Natural killer cell treated with Interleukin-12 subunit alpha and Interleukin-12 subunit beta and Interleukin-15 and Interleukin-18, amount 100 ng/mL, for 72 hours (primary cell): ENCODE measurements at regions not wholly inside any gene's neighbourhood (a gene's known extent, or its start where the extent isn't known, plus 50 kb on each side); places are given as distances from the start of the nearest gene placed in this dataset.

Source experiments
- ATAC-seq, 2 donors: fragments of 150-1000 bp; cut with Tn5 transposase in 1 of 2; sonication (Bioruptor Pico), chemical (Tn5 transposase) in 1 of 2; 2 replicates each; pipeline ENCODE4 v1.10.0; 2021
- DNase-seq: peaks from one replicate; pipeline ENCODE4 v3.0.0; 2022; ENCODE audit warnings: low spot score
- H3K27ac Mint-ChIP-seq, 2 donors: 1 replicate in 1 of 2; 2 replicates in 1 of 2; pipeline ENCODE4 v1.8.0; 2022; ENCODE audit warnings: mixed read lengths in 2 of 2, mild to moderate bottlenecking in 1 of 2, moderate library complexity in 1 of 2
- H3K27me3 Mint-ChIP-seq, 2 donors: 1 replicate in 1 of 2; 2 replicates in 1 of 2; pipeline ENCODE4 v1.8.0; 2022; ENCODE audit warnings: mixed read lengths in 2 of 2
- H3K36me3 Mint-ChIP-seq: one replicate; pipeline ENCODE4 v1.8.0; 2022; ENCODE audit warnings: mixed read lengths
- H3K4me1 Mint-ChIP-seq, 2 donors: 1 replicate in 1 of 2; 2 replicates in 1 of 2; pipeline ENCODE4 v1.8.0; 2022; ENCODE audit warnings: low read depth in 2 of 2, mixed read lengths in 2 of 2, mild to moderate bottlenecking in 1 of 2
- H3K4me3 Mint-ChIP-seq: one replicate; pipeline ENCODE4 v1.8.0; 2022; ENCODE audit warnings: mixed read lengths
- H3K9me3 Mint-ChIP-seq: 2 replicates; pipeline ENCODE4 v1.8.0; 2022; ENCODE audit warnings: mixed read lengths

DNA sequence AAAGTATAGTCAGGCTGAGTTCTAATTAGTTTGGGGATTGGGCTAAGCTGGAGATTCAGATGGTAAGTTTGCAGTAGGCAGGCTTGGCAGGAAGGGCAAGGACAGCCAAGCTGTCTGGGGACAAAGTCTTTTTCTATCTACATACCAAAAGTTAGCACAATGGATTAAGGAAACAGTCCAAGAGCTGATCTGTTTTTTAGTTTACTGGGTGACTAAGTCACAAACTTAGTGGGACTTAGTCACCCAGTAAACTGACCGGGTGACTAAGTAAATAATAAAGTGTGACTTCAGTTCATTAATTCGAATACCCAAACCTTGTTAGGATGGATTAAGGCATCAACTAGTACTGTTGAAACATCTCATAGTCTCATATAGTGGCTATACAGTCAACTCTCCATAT, 1386.0 kb upstream of the CELF4 start:
- Mint-ChIP-seq H3K4me1 (peaks cover 8 to 12% of the 10 kb centered on the region in 2 donors), H3K27ac (no peak overlapping the region), H3K9me3 (peaks cover 9% of the 10 kb centered on the region), H3K27me3 (no peaks in the 10 kb centered on the region), H3K4me3 (no peak overlapping the region), H3K36me3 (peaks cover 4% of the 10 kb centered on the region)
- ATAC-seq (no peak), DNase-seq (no peak)

DNA sequence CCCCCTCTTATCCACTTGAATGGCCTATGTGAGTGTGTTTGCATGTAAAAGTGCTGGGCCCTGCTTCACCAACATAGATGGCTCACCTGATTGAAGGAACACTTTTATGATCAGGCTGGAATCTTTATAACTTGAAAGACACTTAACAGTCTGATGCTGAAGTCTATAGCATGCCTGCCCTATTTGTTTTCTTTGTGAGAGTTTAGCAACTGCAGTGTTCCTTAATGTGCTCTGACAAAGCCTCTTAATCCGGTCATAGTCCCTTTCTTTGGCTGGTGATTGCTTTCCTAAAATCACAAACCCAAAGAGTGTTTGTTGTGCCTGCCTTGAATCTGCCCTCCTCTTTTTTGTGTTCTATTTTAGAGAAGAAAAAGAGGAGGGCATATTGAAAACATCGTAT, 1382.8 kb upstream of the CELF4 start:
- no peak for DNase-seq
- H3K4me1 Mint-ChIP-seq: peaks cover under 1 to 5% of the 10 kb centered on the region in 2 donors
- H3K36me3 Mint-ChIP-seq: no peaks in the 10 kb centered on the region
- peaks cover 7% of the 10 kb centered on the region for H3K9me3 Mint-ChIP-seq
- ATAC-seq: no peak
- no peak overlapping the region for H3K27ac Mint-ChIP-seq
- H3K4me3 Mint-ChIP-seq: no peak overlapping the region
- H3K27me3 Mint-ChIP-seq: no peaks in the 10 kb centered on the region

DNA sequence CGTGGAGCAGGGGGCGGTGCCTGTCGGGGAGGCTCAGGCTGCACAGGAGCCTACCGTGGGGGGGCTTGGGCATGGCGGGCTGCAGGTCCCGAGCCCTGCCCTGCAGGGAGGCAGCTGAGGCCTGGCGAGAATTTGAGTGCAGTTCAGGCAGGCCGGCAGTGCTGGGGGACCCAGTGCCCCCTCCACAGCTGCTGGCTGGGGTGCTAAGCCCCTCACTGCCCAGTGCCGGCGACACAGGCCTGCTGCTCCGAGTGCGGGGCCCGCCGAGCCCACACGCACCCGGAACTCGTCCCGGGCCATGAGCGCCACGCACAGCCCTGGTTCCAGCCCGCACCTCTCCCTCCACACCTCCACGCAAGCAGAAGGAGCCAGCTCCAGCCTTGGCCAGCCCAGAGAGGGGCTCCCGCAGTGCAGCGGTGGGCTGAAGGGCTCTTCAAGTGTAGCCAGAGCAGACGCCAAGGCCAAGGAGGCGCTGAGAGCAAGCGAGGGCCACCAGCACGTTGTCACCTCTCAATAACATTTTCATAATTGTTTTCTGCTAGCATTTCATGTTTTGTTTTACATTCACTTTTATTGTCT, 1378.9 kb upstream of the CELF4 start:
- no peak for ATAC-seq
- Mint-ChIP-seq H3K27me3 (no peaks in the 10 kb centered on the region), H3K27ac (no peak overlapping the region), H3K4me1 (peaks cover 21 to 26% of the 10 kb centered on the region in 2 donors), H3K4me3 (no peak overlapping the region), H3K9me3 (peaks cover 12% of the 10 kb centered on the region), H3K36me3 (peaks cover 21% of the 10 kb centered on the region)
- no peak for DNase-seq

DNA sequence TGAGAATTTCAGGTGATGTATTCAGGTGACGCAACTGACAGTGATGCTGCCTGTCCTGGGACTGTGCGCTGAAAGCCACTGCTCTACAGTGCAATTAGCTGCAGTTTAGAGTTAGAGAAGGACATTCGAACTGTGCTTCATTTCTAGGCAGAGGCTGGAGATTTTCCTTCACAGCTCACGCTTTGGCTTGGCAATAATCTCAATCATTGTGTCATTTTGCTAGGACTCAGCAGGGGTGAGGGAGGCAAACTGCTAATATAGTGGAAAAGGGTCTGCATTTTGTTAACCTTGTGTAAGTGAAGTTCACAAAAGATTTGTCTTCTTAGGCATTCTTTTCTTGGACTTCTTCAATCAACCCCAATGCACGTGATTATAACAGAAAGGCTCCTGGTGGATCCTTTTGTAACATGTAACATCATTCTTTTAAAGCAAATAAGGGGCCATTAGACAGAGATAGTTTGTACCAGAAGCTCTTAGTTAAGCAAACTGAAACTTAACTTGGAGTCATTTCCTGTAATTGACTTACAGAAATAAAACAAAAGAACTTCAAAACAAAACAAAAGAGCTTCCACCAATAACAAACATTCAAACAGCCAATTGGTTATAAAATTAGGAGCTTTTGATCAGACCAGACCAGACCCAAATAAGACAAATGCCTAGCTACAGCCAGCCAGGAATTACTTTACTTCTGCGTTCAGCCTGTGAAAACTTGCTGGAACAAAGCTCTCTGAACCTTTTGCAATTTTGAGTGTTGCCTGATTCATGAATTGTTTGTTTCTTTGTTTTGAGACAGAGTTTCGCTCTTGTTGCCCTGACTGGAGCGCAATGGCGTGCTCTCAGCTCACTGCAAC, 1376.3 kb upstream of the CELF4 start:
- no peaks in the 10 kb centered on the region for H3K27me3 Mint-ChIP-seq
- ATAC-seq (peak in 1 of 2 donors; percentile 4), DNase-seq (no peak)
- peaks cover 15% of the 10 kb centered on the region for H3K9me3 Mint-ChIP-seq
- H3K4me3 Mint-ChIP-seq: peak overlapping the region; percentile 84
- H3K36me3 Mint-ChIP-seq: peaks cover 30% of the 10 kb centered on the region
- peak overlapping the region; percentile 91 to 95 for H3K27ac Mint-ChIP-seq
- peaks cover 21 to 32% of the 10 kb centered on the region in 2 donors for H3K4me1 Mint-ChIP-seq

DNA sequence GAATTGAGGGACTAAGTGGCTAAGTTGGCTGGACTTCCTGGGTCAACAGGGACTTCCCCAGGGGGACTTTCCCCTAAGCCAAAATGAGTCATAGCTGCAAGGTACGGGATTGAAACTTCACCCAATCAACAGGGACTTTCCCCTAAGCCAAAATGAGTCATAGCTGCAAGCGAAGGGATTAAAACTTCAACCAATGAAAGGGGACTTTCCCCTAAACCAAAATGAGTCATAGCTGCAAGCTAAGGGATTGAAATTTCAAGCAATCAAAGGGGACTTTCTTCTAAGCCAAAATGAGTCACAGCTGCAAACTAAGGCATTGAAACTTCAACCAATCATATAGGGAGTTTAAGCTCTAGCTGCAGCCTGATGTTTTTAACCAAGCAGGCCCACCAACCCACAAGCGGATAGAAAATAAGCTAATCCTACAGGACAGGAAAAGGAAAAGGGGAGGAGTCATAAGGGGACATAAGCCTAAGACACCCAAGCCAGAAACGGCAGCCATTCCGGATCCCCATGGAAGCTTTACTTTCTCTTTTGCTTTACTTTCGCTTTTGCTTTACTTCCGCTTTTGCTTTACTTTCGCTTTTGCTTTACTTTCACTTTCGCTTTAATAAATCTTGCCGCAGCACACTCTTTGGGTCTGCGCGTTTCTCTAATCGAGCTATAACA, 1375.4 kb upstream of the CELF4 start:
- ATAC-seq: peak; percentile 86 to 93
- Mint-ChIP-seq H3K27ac (peak overlapping the region; percentile 91 to 95), H3K4me3 (peak overlapping the region; percentile 84), H3K36me3 (peaks cover 31% of the 10 kb centered on the region), H3K27me3 (no peaks in the 10 kb centered on the region), H3K4me1 (peaks cover 22 to 33% of the 10 kb centered on the region in 2 donors), H3K9me3 (peaks cover 17% of the 10 kb centered on the region)
- peak; percentile 86 for DNase-seq

DNA sequence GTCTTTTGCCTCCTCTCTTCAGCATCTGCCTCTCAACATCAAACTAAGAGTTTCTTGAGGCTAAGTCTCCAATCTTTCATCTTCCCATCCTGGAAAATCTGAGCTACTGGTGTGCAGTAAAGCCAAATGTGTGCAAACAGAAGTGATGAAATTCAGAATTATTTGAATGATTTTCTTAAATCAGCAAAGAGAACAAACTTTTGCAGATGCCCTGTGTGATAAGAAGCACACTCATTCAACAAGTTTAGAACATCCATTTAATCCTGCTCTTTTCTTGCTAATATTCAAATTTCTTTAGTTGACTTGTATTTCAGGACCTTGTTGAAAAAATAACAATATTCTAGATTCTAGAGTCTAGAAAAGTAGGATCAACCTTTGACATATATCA, 1374.9 kb upstream of the CELF4 start:
- peak in 1 of 2 donors; percentile 2 for ATAC-seq
- peaks cover 26 to 33% of the 10 kb centered on the region in 2 donors for H3K4me1 Mint-ChIP-seq

DNA sequence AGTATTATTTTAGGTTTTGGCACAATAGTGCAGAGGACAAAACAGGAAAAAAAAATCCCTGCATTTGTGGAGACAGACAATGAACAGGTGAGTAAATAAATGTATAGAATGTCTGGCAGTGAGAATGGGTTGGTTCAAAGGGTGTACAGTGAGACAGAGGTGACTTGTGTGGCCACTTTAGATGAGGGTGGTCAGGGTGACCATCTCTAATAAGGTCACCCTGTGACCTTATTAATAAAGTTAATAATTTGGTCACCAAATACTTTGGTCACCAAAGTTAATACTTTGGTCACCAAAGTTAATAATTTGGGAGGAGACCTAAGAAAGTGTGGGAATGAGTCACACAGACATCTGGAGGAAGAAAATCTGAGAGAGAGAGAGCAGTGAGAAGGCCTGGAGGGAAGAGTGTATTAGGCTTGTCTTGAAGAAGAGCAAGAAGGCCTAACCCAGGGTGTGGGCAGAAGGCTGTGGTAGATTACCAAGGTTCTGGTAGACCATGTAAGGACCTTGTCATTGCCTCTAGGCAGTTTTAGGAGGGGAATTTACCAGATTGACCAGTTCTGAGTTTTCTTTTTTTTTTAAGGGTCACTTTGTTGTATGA, 1368.4 kb upstream of the CELF4 start:
- Mint-ChIP-seq H3K27ac (peak overlapping the region in 1 of 2 donors; percentile 42), H3K4me1 (peaks cover 5 to 9% of the 10 kb centered on the region in 2 donors), H3K9me3 (peaks cover 20% of the 10 kb centered on the region), H3K4me3 (no peak overlapping the region), H3K36me3 (peaks cover 20% of the 10 kb centered on the region), H3K27me3 (no peaks in the 10 kb centered on the region)
- DNase-seq: no peak
- peak in 1 of 2 donors; percentile 31 for ATAC-seq

More for the DNA sequence above, 1374.9 kb upstream of the CELF4 start:
- H3K27me3 Mint-ChIP-seq: no peaks in the 10 kb centered on the region
- H3K4me3 Mint-ChIP-seq: peak overlapping the region; percentile 84
- peaks cover 31% of the 10 kb centered on the region for H3K36me3 Mint-ChIP-seq
- peak overlapping the region; percentile 91 to 95 for H3K27ac Mint-ChIP-seq
- DNase-seq: no peak
- H3K9me3 Mint-ChIP-seq: peaks cover 20% of the 10 kb centered on the region

DNA sequence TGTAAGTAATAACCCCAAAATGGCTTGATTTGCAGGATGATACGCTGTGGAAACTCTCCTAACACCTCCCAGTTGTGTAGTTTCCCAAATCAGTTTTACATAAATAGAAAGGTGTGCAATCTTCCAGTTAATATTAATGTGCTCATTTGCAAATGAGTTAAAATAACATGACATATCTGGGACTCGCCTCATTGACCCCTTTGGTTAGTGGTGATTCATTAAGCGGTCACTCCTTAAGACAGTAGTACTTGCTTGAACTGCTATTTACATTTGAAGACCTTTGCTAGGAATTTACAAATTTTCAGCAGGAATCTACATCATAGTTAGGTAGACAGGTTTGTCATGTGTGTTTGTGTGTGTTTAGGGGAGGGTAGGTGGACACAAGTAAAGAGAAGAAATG, 1367.7 kb upstream of the CELF4 start:
- no peak for ATAC-seq
- H3K9me3 Mint-ChIP-seq: peaks cover 20% of the 10 kb centered on the region
- peaks cover 20% of the 10 kb centered on the region for H3K36me3 Mint-ChIP-seq
- peak overlapping the region in 1 of 2 donors; percentile 42 for H3K27ac Mint-ChIP-seq
- H3K4me3 Mint-ChIP-seq: no peak overlapping the region
- no peak for DNase-seq
- no peaks in the 10 kb centered on the region for H3K27me3 Mint-ChIP-seq
- peaks cover 5 to 9% of the 10 kb centered on the region in 2 donors for H3K4me1 Mint-ChIP-seq

DNA sequence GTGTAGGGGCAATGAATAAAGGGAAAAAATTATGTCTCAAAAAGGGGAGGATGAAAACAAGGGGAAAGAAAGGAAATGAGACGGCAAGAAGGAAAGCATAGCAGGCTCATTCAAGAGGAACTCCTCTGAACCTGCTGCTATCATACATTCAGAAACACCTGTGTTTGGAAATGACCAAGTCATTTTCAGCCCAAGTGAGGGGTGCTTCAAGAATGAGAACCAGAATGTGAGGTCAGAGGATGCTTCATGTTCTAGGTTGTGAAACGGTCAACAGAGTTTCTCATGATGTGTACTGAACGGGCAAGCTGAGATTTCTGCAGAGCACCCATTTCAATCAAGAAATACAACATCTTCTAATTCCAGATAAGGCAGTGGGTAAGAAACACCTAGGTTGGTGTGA, 1367.2 kb upstream of the CELF4 start:
- H3K27me3 Mint-ChIP-seq: no peaks in the 10 kb centered on the region
- ATAC-seq (no peak), DNase-seq (no peak)
- H3K27ac Mint-ChIP-seq: no peak overlapping the region
- H3K36me3 Mint-ChIP-seq: peaks cover 15% of the 10 kb centered on the region
- peaks cover 16% of the 10 kb centered on the region for H3K9me3 Mint-ChIP-seq
- peaks cover 5 to 9% of the 10 kb centered on the region in 2 donors for H3K4me1 Mint-ChIP-seq
- H3K4me3 Mint-ChIP-seq: no peak overlapping the region

DNA sequence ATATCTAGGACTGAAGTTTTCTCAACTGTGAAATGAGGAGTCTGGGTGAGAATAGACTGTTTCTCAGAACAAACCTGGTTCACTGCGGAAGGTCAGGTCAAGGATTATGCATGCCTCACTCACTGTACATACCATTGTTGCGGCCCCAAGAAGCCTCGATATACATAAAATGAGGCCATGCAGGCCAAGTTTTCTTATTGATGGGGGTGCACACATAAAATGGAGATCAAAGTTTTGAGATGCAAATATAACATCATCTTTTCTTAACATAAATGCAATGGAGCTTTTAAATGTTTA, 1366.1 kb upstream of the CELF4 start:
- Mint-ChIP-seq H3K9me3 (peaks cover 12% of the 10 kb centered on the region), H3K4me1 (peaks cover 5% of the 10 kb centered on the region in 2 donors), H3K27ac (no peak overlapping the region), H3K27me3 (no peaks in the 10 kb centered on the region), H3K4me3 (no peak overlapping the region), H3K36me3 (peaks cover 9% of the 10 kb centered on the region)
- DNase-seq (no peak), ATAC-seq (no peak)

DNA sequence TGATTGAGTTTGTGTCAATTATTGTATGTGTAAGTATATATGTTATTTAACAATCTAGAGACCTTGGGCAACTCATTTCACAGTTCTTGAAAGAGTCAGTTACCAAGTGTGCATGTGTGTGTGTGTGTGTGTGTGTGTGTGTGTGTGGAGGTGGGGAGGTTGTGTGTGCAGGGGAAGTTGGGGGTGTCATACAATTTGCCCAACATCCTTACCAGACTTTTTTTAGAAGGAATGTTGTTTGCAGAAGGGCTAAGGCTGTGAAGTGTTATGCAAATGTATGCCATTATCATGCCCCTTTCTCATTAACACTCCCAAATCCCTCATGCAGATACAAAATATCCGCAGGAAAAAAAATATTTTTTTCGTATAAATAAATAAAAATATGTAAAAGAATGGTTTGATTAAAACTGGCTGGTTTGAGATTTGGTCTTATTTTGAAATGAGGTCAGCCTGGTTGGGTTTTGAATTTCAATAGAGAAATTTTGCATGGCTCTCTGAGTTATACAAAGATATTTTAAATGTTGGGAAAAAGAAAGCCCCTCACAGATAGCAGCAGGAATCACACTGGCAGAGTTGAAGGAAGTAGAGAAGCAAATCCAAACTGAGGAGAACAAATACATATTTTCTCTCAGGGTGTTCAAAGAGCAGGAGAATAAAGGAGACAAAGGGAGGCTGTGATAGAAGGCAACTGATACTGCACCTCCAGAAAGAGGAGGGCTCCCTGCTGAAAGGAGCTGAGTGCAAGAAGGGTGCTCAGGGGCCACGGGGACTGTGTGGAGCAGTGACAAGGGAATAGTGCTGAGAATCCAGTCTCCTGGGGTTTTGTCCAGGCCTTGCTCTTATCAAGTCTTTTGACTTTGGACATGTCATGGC, 1365.5 kb upstream of the CELF4 start:
- ATAC-seq (no peak), DNase-seq (no peak)
- Mint-ChIP-seq H3K27me3 (no peaks in the 10 kb centered on the region), H3K9me3 (peaks cover 17% of the 10 kb centered on the region), H3K27ac (no peak overlapping the region), H3K36me3 (peaks cover 14% of the 10 kb centered on the region), H3K4me3 (no peak overlapping the region), H3K4me1 (peaks cover 5% of the 10 kb centered on the region in 2 donors)

DNA sequence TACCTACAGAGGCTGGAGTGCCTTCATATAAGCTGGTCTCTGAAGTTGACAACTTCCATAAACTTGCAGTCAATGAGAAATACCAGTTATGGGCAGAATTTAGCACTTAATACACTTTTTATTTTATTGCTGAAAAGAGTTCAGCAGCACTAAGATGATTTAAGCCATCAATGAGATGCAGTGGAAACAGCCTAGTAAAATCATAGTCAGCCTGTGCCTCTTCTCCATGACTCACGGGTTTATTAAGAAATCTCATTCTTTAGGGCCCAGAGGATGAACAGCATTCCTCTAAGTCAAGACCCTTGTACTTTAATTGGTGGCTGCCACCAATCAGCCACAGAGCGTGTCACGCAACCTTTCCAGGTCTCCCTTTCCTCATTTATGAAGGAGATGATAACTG, 1357.9 kb upstream of the CELF4 start:
- peaks cover 19% of the 10 kb centered on the region for H3K9me3 Mint-ChIP-seq
- no peak overlapping the region for H3K27ac Mint-ChIP-seq
- no peak for DNase-seq

DNA sequence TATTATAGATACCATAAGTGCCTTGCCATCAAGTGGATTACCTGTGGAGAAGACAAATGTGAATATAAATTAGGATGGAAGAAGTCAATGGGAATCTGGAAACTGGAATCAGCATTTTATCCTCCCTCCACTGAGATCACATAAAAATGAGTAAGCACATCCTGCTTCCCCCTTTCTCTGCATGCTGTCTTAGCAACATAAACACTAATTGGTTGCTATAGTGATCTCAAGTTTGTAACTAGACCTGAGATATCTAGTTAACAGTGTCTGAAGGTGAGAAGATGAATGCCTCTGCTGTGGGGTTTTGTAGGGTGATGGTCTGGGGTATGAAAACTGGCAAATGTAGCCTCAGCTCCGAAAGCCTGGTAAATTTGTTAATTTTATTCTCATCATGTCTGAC, 1357.5 kb upstream of the CELF4 start:
- Mint-ChIP-seq H3K27me3 (no peaks in the 10 kb centered on the region), H3K4me3 (no peak overlapping the region), H3K27ac (no peak overlapping the region), H3K4me1 (no peaks in the 10 kb centered on the region), H3K36me3 (peaks cover 11% of the 10 kb centered on the region), H3K9me3 (peaks cover 19% of the 10 kb centered on the region)
- ATAC-seq (no peak), DNase-seq (no peak)

More for the DNA sequence above, 1357.9 kb upstream of the CELF4 start:
- no peaks in the 10 kb centered on the region for H3K4me1 Mint-ChIP-seq
- H3K4me3 Mint-ChIP-seq: no peak overlapping the region
- peaks cover 11% of the 10 kb centered on the region for H3K36me3 Mint-ChIP-seq
- no peaks in the 10 kb centered on the region for H3K27me3 Mint-ChIP-seq
- no peak for ATAC-seq
